ENCODE measurements at regions not wholly inside any gene's neighbourhood (a gene's known extent, or its start where the extent isn't known, plus 50 kb on each side); places are given as distances from the start of the nearest gene placed in this dataset.
A peak's percentile ranks its signal among the peaks of the same experiment; 100 is the strongest.

GRCh38 chr3:194536871-194537637 lies 50.3 kb upstream of the ATP13A3 start:
- peak; percentile 82 for DNase-seq (ENCODE audit: low read depth)
